ENCODE measurements at regions not wholly inside any gene's neighbourhood (a gene's known extent, or its start where the extent isn't known, plus 50 kb on each side); places are given as distances from the start of the nearest gene placed in this dataset.
"Not testable (repeated sequence)": the region's sequence is repeated elsewhere in the genome, so short reads cannot be mapped to it uniquely, and the experiment has no call there.

DNA sequence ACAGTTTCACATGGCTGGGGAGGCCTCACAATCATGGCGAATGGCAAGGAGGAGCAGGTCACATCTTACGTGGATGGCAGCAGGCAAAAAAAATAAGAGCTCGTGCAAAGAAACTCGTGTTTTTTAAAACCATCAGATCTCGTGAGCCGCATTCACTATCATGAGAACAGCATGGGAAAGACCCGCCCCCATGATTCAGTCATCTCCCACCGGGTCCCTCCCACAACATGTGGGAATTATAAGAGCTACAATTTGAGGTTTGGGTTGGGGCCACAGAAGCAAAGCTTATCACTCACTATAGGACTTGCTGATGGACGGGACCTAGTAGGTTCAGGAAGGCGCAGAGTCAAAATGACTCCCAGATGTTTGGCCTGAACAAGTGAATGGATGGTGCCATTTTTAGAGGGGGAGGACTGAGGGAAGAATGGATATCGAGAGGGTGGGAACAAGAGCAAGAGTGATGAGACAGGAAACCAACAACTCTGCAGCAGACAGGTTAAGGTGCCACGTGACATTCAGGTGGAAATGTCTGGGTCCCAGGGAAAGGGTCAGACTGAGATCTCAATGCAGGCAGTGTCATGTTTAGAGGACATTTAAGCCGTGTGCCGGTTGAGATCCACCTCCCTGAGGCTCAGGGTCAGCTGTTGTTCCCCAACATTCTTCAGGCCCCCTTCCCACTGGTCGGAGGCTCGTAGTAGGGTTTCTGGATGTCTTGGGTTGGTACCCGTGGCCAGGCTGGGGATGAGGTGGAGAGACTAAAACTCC is 85.7 kb downstream of the MYCN start:
- no peak for DNase-seq (ENCODE audit: low read depth, low spot score)

DNA sequence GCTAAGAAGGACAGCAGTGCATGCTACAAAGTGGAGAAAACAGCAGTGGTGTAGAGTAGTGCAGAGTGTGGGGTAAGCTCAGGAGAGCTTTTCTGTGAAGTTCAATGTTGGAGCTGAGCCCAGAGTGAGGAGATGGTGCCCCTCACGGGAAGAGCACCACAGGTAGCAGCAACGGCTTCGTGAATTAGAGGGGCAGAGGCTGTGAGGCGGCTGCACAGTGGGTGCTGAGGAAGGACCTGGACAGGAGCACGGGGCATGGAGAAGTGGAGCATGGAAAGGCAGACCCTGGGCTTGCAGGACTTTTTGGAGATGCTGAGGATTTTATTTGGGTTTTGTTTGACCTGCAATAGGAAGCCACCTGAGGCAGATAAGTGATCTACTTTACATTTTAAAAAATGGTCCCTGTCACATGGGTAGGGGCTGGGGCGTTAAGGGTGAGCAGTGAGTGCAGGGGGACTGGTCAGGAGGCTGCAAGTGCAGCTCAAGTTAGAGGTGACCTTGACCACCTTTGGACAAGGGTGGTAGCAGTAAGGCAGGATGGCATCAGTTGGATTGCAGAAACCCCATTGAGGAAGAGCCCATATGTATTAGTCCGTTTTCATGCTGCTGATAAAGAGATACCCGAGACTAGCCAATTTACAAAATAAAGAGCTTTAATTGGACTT is 85.0 kb downstream of the MYCN start:
- DNase-seq (ENCODE audit: low read depth, low spot score) = no peak

DNA sequence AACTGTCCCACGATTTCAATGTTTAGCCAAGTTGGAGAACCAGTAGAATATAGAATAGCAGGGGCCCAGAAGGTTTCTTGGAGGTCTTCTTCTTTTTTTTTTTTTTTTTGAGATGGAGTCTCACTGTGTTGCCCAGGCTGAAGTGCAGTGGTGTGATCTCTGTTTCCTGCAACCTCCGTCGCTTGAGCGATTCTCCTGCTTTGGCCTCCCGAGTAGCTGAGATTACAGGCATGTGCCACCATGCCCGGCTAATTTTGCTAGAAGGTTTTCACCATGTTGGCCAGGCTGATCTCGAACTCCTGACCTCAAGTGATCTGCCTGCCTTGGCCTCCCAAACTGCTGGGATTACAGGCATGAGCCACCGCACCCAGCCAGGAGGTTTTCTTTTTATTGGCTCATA is 84.3 kb downstream of the MYCN start:
- DNase-seq (ENCODE audit: low read depth, low spot score) = not testable (repeated sequence)

DNA sequence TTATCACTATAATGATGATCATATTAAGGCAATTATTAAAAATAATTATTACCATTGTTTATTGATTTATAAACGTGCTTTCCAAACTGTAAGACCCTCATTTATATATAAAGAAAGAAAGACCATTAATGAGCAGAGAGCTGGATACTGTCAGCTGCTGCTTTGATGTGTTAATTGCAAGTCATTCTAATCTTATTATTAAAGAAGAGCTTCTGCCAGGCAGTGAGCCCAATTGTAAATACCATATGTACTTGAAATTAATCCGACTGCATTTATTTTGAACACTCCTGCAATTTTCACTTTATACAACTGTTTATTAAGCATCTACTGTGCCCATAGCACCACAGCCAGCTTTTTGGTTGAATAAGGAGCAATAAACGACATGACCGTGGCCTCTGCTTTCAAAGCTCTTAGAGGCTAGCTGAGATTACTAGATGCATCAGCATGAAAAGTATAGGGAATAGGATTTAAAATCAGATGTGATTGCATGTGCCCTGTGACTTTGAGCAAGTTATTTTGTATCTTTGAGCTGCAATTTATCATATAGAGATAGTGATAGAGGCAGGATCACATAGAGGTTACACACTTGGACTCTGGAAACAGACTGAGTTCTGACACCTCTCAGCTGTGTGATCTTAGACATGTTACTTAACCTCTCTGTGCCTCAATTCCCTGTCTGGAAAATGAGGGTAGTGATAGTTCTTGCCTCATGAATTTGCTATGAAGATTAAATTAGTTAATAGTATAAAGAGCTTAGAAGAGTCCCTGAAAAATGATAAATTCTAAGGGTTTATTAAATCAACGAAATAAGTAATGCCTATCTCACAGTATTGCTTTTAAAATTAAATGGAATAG is 83.4 kb downstream of the MYCN start:
- no peak for DNase-seq (ENCODE audit: low read depth, low spot score)

DNA sequence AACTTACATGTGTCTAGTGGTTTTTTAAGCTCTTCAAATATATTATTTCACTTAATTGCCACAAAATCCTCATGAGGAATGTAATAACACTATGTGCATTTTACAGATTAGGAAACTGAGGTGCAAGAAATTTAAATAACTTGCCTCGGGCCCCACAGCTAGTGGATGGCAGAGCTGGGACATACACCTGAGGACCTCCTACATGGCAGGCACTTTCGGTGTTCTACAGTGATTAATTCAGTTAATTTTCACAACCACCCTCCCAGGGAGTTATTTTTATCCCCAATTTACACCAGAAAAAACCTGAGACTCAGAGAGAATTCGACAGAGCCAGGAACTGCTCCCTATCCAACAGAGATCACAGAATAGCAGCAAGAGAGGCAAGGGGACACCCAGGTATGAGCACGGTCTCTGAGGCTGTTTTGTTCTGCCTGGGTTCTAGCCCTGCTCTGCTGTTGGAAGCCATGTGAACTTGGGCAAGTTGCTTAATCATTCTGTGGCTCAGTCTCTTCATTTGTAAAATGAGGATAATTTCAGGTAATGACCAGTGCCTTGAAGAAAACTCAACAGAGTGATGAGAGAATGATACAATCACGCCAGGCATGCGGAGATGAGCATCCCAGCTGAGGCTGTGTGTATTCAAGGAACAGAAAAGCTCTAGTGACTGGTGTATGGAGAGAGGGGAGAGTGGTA is 82.3 kb downstream of the MYCN start:
- DNase-seq (ENCODE audit: low read depth, low spot score) = no peak

DNA sequence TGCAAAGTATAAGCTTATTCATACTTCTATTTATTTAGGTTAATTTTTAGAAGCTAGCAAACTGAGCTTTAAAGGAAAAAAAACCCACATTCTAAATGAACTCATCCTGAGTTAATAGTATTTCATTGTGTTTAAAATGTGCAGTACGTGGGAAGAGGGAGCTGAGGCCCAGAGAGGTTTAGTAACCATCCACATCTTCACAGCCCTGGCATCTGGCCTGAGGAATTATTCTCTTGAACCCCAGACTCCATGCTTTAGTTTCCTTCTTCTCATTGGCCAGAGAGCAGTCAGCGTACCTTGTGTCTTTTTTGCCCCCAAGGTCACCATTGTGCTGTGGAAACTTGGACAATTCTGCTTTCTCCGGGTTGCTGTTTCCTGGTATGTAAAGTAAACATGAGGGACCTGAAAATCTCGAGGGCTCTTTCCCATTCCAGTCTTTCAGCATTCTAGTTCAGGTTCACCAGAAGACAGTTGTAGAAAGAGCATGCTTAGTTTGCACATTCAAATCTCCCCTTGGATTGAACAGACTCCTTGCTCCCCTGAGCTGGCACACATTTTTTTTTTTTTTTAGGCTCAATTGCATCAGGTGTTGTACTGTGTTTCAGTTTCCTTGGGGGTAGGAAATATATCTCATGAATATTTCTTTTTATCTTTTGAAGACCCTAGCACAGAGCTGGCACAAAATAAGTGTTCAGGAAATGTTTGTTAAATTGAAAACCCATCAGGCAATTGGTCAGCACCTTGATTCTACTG is 81.4 kb downstream of the MYCN start:
- no peak for DNase-seq (ENCODE audit: low read depth, low spot score)

DNA sequence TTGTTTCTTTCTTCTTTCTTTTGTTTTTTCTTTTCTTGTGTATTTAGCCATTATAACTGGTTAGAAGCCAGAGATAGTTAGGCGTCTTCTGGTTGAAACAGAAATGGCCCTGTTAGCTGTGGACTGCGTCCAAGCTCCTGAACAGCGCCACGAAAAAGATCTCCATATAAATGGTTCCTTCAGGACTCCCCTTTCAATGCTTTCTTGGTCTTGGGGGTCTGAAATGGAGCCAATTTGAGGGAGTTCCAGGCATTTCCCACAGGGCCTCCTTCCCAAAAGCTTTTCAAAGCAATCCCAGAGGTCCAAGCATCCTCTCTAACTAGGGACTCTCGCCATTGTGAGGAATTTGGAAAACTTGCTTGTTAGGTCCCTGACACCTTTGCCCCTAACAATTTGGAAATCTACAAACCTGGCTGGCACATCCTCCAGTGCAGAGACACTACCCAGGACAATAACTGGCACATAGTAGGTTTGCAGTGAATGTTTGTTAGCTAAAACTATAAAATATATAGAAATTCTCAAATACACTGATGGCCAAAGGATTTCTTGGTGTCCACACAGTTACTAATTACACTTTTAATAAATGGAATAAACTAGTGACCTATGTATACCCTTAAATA is 80.1 kb downstream of the MYCN start:
- DNase-seq (ENCODE audit: low read depth, low spot score) = no peak

DNA sequence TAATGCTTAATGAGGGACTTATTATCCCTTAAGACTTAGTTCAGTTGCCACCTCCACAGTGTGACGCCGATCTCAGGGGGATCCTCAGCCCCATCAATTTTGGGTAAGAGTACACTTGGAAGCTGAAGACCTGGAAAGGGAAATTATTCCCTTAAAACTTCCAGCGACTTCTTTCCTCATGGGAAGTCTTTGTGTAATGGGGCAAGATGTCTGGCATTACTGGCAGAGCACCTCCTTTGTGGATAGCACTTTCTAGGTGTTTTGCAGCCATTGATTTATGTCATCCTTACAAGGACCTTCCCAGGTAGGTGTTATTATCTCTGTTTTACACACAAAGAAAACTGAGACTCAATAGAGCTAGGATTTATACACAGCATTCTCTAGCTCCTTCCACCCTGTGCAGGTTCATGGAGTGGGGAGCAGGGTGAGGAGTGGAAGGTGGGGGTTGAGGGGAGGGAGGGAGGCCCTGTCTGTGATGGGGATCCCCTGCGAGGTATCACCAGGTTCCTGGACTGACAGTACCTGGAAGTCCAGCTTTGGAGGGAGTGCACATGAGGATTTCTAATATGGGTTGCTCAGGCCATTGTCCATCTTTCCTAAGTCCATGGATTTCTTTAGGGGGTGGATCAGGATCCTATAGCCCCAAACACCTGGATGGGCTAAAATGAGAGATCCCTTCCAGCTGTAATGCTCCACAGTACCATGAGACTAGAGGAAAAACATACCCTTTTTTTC is 79.4 kb downstream of the MYCN start:
- no peak for DNase-seq (ENCODE audit: low read depth, low spot score)

DNA sequence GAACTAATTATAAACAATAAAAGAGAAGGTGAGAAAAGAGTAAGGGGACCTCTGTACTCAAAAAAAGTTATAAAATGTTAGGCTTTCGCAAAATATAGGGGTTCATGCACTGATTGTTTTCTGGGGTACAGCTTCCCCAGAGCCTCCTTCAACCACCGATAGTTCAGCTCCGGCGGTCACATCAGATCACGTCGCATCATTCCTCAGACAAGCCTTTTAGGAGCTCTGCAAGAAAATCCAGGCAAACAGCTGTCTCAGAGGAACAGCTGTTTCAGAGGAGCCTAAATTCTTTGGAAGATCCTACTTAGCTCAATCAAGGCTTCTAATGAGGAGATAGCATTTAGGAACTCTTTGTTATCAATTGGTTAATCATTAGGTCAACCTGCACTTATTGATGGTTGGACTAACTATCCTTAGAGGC is 78.7 kb downstream of the MYCN start:
- DNase-seq (ENCODE audit: low read depth, low spot score) = no peak

DNA sequence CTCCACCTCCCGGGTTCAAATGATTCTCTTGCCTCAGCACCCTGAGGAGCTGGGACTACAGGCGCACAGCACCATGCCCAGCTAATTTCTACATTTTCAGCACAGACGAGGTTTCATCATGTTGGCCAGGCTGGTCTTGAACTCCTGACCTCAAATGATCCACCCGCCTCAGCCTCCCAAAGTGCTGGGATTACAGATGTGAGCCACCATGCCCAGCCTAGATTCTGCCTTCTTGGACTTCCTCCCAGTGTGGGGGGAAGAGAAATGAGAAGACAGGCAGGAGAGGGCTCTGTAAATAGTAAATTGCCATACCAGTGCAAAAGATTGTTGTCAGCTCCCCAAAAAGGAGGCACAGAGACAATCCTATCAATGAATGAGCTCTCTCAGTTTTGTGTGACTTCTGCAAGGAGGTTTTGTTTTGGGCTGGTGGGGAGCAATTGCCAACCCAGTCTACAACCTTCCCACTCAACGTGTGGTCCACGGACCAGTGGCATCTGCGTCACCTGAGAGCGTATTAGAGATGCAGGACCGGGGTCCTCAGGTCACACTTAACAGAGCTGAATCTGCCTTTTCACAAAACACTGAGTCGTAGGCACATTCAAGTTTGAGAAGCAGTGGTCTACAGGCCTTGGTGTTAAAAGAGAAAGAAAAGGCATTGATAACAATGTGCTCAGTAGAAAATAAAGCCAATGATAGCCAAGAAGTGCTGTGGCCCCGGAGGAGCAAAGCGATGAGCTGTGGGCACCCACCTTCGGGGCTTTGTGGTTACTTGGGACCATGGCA is 78.1 kb downstream of the MYCN start:
- DNase-seq (ENCODE audit: low read depth, low spot score) = no peak

DNA sequence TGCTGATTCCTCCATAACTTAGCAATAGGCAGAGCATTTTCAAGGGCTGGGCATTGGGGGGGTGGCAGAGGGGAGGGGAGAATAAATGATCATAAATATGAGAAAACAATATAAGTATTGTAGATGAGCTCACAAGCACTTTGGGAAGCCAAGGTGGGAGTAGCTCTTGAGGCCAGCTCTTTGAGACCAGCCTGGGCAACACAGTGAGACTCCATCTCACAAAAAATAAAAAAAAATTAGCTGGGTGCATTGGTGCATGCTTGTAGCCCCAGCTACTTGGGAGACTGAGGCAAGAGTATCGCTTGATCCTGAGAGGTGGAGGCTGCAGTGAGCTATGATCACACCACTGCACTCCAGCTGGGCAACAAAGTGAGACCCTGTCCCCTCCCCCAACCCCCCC is 75.9 kb downstream of the MYCN start:
- DNase-seq (ENCODE audit: low read depth, low spot score) = no peak

DNA sequence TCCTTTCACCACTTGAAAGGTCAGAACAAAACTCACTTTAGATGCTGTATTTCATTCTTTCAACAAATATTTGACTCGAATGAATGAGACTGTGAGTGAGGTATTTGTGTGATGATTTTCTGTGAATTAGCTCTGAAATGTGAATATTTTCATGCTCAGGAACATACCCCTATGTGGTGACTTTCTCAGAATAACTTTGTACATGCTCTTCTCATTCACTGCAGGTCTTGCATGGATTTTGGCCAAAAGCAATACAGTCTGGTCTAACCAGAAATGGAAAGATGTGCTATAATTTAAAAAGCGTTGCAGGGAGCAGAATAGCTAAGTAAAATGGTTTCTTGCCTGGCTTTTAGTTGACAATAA is 75.5 kb downstream of the MYCN start:
- no peak for DNase-seq (ENCODE audit: low read depth, low spot score)

DNA sequence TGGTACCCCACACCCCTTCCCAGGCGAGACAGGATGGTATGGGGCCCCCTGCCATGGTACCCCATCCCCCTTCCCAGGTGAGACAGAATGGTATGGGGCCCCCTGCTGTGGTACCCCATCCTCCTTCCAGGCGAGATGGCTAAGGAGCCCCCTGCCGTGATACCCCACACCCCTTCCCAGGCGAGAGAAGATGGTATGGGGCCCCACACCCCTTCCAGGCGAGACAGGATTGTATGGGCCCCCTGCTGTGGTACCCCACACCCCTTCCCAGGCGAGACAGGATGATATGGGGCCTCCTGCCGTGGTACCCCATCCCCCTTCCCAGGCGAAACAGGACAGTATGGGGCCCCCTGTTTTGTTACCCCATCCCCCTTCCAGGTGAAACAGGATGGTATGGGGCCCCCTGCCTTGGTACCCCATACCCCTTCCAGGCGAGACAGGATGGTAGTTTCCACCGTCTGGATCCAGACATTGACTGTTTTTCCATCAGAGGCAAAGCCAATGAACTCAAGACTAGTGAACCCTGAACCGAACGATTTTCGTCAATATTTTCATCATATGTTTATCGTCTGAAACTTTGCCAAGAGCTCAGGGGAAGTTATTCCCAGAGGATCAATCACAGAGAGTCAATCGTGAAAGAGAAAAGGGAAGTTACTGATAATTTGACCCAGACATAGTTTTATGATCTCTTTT is 75.0 kb downstream of the MYCN start:
- no peak for DNase-seq (ENCODE audit: low read depth, low spot score)

DNA sequence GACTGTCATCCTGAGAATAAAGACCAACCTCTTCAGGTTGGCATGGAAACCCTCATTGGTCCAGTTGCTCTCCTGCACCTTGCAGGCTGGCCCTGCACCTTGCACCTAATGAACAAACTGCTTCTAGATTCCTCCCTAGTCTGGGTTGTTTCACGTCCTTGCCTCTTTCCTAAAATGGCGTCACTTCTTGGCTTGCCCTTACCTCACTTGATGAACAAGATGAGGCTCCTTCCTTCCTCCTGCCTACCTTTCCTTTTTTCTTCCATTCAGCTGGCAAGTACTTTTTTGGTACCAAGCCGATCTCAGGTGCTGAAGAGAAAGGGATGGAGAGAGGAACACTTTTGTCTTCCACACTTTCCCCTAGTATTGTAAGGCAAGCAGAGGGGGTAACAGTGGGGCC is 74.5 kb downstream of the MYCN start:
- no peak for DNase-seq (ENCODE audit: low read depth, low spot score)

DNA sequence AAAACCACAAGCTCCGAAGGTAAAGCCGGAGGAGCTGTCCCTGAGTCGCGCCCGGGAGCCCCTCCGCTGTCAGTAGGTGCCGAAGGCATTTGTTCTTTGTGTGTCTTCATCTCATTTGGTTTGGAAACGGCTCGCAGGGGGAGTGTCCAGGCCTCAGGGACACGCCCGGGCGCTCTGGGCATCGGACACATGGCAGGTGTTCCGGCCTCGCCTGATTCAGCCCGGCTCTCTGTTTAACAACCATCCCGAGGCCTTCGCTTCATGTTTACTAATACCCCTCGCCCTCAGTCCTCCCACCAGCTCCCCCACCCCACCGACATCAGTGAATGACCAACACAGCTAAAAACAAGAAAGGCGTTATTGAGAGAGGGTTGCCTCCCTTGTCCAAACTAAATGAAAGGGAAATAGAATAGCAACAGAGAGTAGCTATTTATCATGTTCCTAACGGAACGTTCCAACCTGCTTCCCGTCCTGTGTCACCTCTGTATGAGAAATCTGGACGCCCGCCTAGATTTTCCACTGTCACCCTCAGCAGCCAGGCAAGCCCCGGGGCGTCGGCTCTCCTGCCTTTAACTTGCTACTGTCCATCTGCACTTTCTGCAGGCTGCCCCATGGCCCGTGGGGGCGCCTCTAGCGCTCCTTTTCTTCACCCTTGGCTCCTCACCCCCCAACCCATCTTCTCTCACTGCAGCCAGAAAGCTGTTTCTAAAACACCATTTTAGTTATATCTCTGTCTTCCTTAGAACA is 73.9 kb downstream of the MYCN start:
- DNase-seq (ENCODE audit: low read depth, low spot score) = peak; percentile 54

DNA sequence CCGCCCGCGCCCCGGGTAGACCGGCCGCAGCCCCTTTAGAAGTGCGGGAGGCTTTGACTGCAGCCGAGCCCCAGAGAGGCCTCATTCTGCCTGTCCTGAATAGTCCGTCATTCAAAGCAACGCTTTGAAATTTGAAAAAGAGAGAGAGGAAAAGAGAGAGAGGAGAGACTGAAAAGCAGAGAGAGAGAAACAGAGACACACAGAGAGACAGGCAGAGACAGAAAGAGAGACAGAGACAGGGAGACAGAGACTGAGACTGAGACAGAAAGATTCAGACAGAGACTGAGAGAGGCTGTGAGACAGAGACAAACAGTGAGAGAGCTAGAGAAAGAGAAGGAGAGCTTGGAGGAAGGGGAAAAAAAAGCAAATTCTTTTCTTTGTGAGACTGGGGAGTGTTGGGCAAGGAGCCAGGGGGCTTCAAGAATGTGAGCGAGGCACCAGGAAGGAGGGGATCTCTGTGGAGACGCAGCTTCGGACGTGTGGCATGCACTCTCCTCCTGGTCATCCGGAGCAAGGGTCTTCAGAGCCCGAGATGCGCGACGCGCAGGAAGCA is 73.1 kb downstream of the MYCN start:
- DNase-seq (ENCODE audit: low read depth, low spot score) = no peak

DNA sequence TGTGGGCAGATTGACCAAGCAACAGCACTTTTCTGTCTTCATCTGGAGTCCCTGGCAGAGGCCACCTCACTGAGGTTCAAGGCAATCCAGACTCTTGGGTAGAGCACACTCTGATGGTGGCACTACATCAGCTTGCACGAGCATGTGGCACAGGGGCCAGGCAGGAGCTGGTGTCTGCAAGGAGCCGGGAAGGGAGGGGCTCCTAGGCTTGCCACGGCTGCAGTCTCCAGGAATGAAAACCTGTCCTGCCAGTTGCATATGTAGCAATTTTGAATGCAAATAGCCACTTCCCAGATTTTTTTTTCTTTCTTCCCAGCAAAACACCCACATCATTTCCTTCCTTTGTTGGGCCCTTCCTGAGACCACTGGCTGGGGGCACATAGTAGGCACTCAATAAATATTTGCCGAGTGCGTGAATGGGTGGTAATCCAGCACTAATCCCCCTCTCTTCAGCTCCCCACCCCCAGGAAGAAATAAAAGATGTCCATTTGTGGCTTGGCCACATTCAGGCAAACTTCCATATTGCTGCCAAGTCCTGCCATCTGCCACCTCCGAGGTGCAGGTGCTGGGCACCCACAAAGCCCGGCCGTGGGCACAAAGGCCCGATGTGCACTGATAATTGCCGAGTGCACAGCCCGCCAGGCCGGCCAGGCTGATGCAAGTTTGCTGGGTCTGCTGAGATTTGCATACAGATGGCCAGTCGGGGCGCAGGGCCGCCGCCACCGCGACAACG is 72.4 kb downstream of the MYCN start:
- peak; percentile 77 for DNase-seq (ENCODE audit: low read depth, low spot score)

All from ELF-1 (cell line).